Epithelial cell of proximal tubule (primary cell): ENCODE measurements at regions not wholly inside any gene's neighbourhood (a gene's known extent, or its start where the extent isn't known, plus 50 kb on each side); places are given as distances from the start of the nearest gene placed in this dataset.

ENCODE experiments used
- DNase-seq: peaks from one replicate; pipeline ENCODE4 v3.0.0-alpha.2; 2011; ENCODE audit warnings: low read depth
- H3K4me3 ChIP-seq: 2 replicates; pipeline ENCODE4 v1.5.1; 2011; ENCODE audit warnings: low read depth, mild to moderate bottlenecking, low read length
- TF ChIP-seq, protein P1 (sequence below): conservative IDR thresholded peaks from 2 replicates; pipeline ENCODE4 v1.5.1; 2012; ENCODE audit warnings: low read depth, mild to moderate bottlenecking, low read length

DNA sequence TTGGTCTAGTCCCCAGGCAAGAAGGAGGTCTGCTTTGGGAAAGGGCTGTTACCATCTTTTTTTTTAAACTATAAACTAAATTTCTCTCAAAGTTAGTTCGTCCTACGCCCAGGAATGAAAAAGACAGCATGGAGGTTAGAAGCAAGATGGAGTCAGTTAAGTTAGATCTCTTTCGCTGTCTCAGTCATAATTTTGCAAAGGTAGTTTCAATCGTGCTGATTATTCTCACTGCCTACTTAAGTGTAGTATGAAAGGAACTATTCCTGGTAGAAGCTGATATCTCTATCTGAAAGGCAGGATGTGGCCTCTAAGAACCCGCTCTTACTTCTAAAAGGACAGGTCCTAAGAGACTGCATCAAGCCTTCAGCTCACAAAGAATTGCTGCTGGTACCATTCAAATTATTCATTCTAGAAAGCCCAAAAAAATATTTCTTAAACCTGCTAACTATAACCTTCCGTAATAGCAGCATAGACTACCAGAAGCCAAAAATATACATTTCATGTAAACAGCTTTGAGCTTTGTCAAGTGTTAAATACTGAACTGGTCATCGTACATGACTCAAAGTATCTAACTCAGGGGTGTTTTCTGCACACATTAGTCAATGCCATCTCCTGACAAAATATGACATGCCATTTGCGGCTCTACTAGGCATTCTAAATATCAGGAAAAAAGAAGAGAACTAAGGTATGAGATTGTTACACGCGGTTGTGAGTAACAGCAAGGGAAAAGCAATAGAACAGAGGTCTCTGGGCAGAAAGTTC, 96.0 kb upstream of the CCDC80 start:
- TF ChIP-seq, protein P1, sequence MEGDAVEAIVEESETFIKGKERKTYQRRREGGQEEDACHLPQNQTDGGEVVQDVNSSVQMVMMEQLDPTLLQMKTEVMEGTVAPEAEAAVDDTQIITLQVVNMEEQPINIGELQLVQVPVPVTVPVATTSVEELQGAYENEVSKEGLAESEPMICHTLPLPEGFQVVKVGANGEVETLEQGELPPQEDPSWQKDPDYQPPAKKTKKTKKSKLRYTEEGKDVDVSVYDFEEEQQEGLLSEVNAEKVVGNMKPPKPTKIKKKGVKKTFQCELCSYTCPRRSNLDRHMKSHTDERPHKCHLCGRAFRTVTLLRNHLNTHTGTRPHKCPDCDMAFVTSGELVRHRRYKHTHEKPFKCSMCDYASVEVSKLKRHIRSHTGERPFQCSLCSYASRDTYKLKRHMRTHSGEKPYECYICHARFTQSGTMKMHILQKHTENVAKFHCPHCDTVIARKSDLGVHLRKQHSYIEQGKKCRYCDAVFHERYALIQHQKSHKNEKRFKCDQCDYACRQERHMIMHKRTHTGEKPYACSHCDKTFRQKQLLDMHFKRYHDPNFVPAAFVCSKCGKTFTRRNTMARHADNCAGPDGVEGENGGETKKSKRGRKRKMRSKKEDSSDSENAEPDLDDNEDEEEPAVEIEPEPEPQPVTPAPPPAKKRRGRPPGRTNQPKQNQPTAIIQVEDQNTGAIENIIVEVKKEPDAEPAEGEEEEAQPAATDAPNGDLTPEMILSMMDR, result no peak
- H3K4me3 ChIP-seq, result no peak overlapping the region
- no peak for DNase-seq

DNA sequence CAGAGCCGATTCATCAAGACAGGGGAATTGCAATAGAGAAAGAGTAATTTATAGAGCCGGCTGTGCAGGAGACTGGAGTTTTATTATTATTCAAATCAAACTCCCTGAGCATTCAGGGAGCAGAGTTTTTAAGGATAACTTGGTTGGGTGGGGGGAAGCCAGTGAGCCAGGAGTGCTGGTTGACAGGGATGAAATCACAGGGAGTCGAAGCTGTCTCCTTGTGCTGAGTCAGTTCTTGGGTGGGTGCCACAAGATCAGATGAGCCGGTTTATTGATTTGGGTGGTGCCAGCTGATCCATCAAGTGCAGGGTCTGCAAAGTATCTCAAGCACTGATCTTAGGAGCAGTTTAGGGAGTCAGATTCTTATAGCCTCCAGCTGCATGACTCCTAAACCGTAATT, 95.4 kb upstream of the CCDC80 start:
- DNase-seq, result no peak
- TF ChIP-seq, protein P1, result no peak
- H3K4me3 ChIP-seq, result no peak overlapping the region

DNA sequence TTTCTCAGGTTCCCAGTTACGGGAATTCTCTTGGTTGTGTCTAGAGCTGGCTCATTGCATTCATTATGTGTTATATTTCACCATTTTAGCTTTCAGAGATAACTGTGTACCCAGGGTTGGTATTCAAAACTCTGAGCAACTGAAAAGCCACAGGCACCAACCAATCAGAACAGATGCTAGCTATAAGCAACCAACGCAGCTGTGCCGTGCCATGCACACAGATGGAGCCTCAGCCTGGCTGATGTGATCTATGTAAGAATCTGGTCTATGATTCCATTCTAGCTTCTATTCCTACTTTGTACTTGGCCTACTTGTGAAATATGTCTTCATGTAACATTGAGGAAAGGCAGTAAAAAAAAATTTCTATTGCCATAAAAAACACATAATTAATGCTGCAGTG, 95.0 kb upstream of the CCDC80 start:
- no peak overlapping the region for H3K4me3 ChIP-seq
- TF ChIP-seq, protein P1, result no peak
- no peak for DNase-seq

DNA sequence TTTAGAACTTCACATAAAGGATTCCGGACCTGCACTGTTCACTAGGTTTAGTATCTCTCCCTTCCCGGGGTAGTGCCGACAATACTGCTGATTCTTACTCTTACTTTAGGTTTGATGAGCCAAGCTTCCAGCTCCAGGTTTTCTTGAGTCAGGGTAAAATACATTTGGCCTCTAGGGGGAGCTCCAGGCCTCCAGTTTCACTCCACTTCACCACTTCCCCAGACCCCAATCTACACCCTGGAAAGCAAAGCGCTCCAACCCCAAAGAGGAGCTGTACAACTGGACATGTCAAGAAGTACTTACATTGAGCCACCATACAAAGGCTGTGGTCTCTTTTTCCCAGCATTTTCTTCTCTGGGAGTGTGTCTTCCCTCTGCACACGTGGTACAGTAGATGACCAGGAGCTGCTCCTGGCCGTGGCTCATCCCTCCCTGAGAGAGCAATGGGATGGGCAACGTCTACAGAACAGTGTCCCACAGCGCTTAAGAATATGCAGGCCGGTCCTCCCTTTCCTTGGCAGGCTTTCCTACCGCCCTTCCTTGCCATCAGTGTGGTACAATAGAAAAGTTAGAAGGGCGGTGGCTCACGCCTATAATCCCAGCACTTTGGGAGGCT, 93.9 kb upstream of the CCDC80 start:
- DNase-seq, result no peak
- H3K4me3 ChIP-seq, result no peak overlapping the region
- TF ChIP-seq, protein P1, result peak; percentile 87

DNA sequence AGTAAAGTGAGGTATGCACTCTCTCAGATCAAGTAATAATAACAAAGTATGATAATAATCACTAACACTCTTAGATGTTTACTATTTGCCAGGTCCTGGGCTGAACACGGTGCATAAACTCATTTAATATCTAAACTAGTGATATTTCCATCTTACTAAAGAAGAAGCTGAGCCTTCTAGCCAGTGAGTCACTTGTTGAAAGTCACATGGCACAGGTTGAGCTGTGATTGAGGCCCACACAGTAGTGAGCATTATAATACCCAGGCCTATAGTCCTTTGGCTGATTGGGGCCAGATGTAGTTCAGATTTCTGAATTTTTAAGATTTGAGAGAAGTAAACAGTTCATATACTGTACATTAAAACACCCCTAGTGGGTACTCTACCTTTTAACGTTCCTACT, 93.2 kb upstream of the CCDC80 start:
- H3K4me3 ChIP-seq, result no peak overlapping the region
- DNase-seq, result no peak
- TF ChIP-seq, protein P1, result no peak

DNA sequence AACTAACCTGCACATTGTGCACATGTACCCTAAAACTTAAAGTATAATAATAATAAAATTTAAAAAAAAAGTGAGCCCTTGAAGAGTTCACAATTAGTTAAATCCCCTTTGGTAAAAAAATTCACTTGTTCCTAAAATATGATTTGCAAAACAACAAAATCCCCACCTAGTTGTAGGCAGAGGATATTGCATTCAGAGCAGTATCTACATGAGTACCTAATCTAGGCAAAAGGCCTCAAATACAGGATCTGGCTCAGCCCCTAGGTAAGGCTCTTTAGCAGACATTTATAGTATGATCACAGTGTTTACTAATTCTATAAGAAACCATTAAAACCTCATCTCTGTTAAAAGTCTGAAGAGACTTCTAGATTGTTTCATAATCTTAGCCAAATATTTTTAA, 89.3 kb upstream of the CCDC80 start:
- TF ChIP-seq, protein P1, result peak; percentile 4
- H3K4me3 ChIP-seq, result no peak overlapping the region
- no peak for DNase-seq

DNA sequence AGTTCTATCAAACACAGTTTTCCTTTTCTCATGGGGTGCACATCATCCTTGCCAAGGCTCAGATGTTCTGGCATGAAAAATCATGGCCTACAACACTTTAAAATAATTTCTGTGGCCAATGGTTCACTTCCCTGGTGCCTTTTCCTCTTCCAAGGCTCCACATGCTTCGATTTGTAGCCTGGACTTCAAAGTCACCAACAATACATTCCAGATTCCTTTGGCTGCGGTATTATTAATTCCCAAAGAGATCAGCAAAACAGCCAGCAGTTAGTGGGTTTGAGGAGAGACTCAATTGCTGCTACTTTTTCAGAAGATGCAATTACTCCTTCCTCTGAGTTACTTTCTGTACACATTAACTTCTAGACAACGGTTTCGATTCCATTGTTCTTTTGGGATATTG, 80.3 kb upstream of the CCDC80 start:
- no peak overlapping the region for H3K4me3 ChIP-seq
- no peak for DNase-seq
- TF ChIP-seq, protein P1, result no peak
